HG02938 (cell line): ENCODE measurements at regions not wholly inside any gene's neighbourhood (a gene's known extent, or its start where the extent isn't known, plus 50 kb on each side); places are given as distances from the start of the nearest gene placed in this dataset.

Experiments
- ATAC-seq: cut with Tn5 transposase; IDR thresholded peaks from one replicate; pipeline ENCODE4 v1.9.1; 2021; ENCODE audit warnings: mild to moderate bottlenecking, moderate library complexity; ENCODE audit not compliant: unreplicated experiment

- no peak for ATAC-seq
These were observed 1266.1 kb downstream of the LRFN5 start for GRCh38 chr14:42872786-42873185.

- no peak for ATAC-seq
These were observed 1263.0 kb downstream of the LRFN5 start for GRCh38 chr14:42869681-42870080.

GRCh38 chr14:42862114-42862513 is 1255.4 kb downstream of the LRFN5 start:
- ATAC-seq: no peak

GRCh38 chr14:42860371-42860770 is 1253.7 kb downstream of the LRFN5 start:
- ATAC-seq: no peak

GRCh38 chr14:42856106-42856505 is 1249.4 kb downstream of the LRFN5 start:
- no peak for ATAC-seq

GRCh38 chr14:42855085-42855484 is 1248.4 kb downstream of the LRFN5 start:
- no peak for ATAC-seq

- no peak for ATAC-seq
These were observed 1247.4 kb downstream of the LRFN5 start for GRCh38 chr14:42854061-42854460.

GRCh38 chr14:42848652-42849051 is 1242.0 kb downstream of the LRFN5 start:
- no peak for ATAC-seq

GRCh38 chr14:42814817-42815216 is 1208.1 kb downstream of the LRFN5 start:
- ATAC-seq: no peak

GRCh38 chr14:42806909-42807315 is 1200.2 kb downstream of the LRFN5 start:
- no peak for ATAC-seq

GRCh38 chr14:42804141-42804540 is 1197.5 kb downstream of the LRFN5 start:
- no peak for ATAC-seq

GRCh38 chr14:42802346-42802745 is 1195.7 kb downstream of the LRFN5 start:
- no peak for ATAC-seq

GRCh38 chr14:42792166-42792565 is 1185.5 kb downstream of the LRFN5 start:
- ATAC-seq: no peak

- no peak for ATAC-seq
These were observed 1176.1 kb downstream of the LRFN5 start for GRCh38 chr14:42782754-42783153.

- no peak for ATAC-seq
These were observed 1172.3 kb downstream of the LRFN5 start for GRCh38 chr14:42778984-42779383.

- ATAC-seq: no peak
These were observed 1144.1 kb downstream of the LRFN5 start for GRCh38 chr14:42750771-42751170.

- ATAC-seq: no peak
These were observed 1135.4 kb downstream of the LRFN5 start for GRCh38 chr14:42742084-42742483.

- ATAC-seq: no peak
These were observed 1129.7 kb downstream of the LRFN5 start for GRCh38 chr14:42736408-42736807.

GRCh38 chr14:42734041-42734440 is 1127.4 kb downstream of the LRFN5 start:
- no peak for ATAC-seq

- no peak for ATAC-seq
These were observed 1125.3 kb downstream of the LRFN5 start for GRCh38 chr14:42732005-42732404.

GRCh38 chr14:42731480-42731879 is 1124.8 kb downstream of the LRFN5 start:
- ATAC-seq: no peak

- no peak for ATAC-seq
These were observed 1123.0 kb downstream of the LRFN5 start for GRCh38 chr14:42729681-42730080.

- no peak for ATAC-seq
These were observed 1112.7 kb downstream of the LRFN5 start for GRCh38 chr14:42719391-42719790.

GRCh38 chr14:42715316-42715715 is 1108.6 kb downstream of the LRFN5 start:
- ATAC-seq: no peak
